HG03558 (cell line): ENCODE measurements at regions not wholly inside any gene's neighbourhood (a gene's known extent, or its start where the extent isn't known, plus 50 kb on each side); places are given as distances from the start of the nearest gene placed in this dataset.

ENCODE experiments used
- ATAC-seq: cut with Tn5 transposase; IDR thresholded peaks from one replicate; pipeline ENCODE4 v1.9.1; 2021; ENCODE audit warnings: moderate number of reproducible peaks; ENCODE audit not compliant: unreplicated experiment; ENCODE audit errors: extremely low read depth

DNA sequence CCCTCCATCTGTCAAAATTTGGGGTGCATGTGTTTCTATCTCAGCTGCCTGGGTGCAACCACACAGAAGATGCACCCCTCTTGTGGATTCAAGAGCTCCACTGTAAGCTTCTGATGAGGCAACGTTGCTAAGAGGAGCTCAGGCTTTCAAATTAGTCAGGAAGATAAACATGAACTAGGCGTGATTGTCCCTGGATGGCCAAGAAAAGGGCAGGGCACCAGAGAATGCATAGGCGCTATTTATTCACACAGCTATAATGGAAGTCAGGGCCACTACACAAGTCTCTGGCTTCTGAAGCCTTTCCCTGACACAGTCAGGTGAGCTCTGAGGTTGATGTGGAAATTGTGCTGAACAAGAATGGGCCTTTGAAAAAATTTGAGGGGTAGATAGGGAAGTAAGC is 1466.0 kb upstream of the CELF4 start:
- no peak for ATAC-seq

DNA sequence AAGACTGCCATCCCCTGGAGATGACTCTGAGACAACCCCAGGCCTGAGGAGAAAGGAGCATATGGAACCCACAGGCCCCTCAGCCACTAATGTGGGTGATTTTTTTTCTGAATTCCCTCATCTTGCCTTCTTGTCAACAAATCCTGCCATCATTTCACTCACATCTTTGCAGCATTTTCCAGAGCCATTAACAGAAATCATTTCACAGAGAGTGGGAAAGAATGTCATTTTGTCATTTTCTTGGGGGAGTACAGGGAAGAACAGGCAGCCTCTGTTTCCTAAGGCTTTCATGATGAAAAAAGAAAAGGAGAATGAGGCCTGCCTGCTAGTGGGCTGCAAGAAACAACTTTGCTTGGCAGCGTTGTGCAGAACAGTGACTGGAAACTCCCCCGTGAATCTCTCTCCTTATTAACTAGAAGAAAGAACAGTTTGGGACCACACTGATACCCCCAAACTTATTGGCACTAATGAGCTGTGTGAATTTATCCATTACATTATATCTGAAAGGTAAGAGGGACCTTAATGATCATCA is 1464.6 kb upstream of the CELF4 start:
- ATAC-seq: no peak

DNA sequence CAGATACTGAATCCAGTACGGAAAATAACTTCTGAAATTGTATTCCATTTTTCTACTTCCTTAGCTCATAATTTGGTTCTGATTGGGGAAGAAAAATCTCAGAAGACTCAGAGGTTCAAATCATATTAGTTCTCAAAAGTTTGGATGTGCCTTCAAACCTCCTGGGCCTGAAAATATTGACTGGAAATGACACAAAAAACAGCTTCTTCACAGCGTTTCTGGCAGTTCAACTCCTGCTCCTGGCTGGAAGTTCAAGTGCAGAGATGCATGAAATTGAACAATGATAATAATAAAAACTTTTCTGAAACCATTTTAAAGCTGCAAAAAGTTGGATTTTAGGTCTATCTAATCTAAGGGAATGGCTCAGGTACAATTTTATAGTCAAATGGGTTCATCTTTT is 1459.9 kb upstream of the CELF4 start:
- no peak for ATAC-seq

DNA sequence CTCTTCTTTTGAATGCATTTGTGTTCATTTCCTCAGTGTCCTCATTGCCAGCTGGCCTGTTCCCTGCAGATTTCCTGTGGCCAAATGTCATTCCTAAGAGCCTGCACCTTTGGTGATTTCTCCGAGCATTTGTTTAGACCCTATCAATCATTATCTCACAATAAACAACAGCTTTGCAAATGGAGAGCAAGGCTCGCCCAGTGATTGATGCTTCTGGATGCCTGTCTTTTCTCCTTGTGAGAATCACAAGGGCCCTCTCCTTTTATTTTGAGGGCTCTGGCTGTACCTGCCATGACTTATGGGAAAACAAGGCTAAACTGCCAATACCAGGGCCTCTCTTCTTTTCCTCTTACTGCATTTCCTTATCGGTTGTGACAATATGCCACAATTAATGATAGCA is 1454.4 kb upstream of the CELF4 start:
- ATAC-seq: no peak

DNA sequence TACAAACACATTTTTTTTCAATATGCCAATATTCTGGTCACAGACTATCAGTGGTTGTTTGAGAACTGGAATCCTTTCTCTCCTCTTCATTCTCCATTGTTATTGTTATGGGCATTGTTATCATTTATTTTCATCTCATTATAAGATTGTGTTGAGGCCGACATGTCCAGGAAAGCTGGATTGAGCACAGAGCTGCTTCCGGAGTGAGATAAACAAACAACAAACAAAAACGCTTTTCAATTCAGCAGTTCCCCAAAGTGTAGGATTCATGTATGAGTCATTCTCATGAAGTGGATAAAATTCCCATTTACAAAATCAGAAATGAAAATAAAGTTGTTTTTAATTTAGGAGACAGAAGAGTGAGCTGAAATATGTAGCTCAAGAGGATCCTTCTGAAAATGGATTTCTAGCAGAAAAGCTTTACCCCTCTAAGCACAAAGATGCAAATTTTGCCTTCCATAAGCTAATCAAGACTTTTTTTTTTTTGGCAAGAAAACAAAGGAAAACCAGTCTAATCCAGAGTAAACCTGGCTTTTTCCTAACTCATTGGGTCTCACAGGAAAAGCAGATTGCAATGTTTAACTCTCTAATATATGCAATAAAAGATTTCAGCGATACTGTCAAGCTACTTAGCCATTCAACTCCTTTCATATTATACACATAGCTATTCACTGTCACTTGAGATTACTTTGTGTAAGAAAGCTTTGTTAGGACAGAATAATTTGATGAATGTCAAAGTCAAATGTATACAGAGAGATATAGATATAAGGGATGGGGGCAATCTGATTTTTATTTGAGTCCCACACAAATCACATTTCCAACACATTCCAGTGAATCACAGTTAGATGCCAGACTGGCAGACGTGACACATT is 1441.7 kb upstream of the CELF4 start:
- ATAC-seq: no peak

DNA sequence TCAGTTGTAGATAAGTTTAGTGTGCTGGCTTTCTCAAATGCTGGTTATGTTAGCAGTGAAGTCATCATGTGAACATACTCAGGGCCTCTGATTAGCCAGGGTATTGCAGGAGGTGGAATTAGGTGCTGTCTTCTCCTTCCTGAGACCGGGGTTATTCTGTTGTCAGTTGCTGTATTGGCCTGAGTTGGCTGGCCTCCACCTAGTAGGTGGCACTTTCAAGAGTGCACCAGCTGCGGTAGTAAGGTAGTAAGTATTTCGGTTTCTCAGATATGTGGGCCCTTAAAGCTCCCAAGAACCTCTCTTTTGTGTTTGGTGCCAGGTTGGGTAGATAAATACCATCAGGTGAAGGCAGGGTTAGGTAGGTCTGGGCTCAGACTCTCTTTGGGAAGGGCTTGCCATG is 1430.5 kb upstream of the CELF4 start:
- ATAC-seq: no peak

DNA sequence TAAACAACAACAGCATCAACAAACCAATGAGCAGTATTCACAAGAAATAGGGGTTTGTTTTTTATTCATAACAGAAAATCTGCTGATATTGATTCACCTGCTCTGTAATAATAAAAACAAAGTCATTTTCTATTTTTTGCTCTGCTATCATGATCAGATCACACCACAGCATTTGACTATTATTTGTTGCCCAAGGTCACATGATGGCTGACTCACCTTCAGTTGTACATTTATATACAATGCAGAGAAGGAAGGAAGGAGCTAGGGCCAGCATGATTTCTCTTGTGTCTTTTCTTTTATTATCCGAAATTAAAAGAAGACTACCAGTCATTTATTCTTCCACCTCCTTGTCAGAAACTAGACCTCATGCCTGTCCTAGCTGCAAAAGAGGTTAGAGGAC is 1427.7 kb upstream of the CELF4 start:
- ATAC-seq: no peak

DNA sequence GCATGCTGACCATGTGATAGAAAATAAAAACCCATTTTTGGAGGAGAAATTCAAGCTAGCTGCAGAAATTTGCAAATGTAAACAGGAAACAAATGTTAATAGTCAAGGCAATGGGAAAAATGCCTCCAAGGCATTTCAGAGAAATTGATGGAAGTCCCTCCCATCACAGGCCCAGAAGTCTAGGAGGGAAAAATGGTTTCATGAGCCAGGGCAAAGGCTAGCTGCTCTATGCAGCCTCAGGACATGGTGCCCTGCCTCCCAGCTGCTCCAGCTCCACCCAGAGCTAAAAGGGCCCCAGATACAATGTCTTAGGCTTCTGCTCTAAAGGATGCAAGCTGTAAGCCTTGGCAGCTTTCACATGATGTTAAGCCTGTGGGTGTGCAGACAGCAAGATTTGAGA is 1419.4 kb upstream of the CELF4 start:
- no peak for ATAC-seq

DNA sequence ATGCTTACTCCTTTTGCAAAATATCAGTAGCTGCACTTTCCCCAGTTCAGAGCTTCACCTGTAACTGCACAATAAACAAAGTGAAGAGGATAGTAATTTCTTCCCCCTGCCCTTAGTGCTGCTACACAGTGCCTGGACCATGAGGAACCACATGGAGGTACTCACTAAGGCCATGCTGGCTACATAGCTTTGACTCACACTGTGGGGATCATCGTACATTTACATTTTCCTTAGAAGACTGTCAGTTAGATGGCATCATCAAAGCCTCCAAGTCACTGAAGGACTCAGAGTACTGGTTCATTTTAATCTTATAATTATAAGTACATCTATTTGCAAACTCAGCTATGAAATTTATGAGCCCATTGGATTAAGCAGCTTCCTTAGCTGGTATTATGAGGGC is 1416.5 kb upstream of the CELF4 start:
- no peak for ATAC-seq

DNA sequence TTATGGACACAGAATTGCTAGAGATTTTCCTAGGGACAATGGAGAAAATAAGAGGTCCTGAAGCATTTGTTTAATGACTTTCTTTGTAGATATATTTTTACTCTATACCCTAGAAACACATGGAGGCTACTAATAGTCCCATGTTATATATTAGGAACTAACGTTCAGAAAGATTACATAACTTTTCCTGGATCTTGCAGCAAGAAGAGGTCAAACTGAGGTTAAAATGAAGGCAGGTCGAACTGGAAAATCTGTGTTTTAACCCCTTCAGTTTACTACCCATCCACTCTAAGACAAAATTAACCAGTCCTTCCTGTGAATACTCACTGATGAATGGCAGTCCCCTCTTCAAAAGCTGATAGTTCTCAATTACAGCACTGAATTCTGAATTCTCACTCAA is 1415.8 kb upstream of the CELF4 start:
- no peak for ATAC-seq

DNA sequence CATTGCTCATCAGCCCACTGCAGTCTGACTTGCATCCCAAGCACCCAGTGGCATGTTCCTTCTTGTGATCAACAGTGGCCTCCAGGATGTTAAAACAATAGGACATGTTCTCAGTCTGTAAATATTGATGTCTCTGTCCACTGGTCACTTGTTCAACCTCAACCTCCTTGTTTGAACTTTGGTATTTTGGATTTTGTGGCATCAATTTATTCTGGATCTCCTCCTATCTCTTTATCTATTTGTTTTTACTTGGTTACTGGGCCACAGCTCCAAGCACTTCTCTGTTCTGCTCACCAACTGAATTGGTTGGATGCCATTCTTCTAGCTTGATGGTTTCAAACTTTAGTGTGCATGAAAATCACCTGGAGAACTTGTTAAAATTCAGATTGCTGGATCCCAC is 1414.8 kb upstream of the CELF4 start:
- ATAC-seq: no peak

DNA sequence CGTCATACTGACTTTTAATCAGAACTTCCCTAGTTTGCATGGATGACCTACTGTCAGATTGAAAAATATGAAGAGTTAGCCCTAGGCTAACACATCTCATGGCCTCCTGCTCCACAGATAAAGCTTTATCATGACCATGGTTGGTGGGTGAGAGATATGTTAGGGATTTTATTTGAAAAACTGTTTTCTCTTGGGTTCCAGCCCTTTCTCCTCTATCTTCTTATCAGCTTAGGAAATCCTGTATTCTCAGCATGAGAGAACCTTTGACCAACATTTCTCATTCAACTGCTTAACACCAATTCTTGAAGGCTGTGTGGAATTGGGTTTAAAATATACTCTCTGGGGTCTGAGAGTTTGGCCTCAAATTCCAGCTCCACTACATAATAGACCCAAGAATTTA is 1407.0 kb upstream of the CELF4 start:
- ATAC-seq: no peak

DNA sequence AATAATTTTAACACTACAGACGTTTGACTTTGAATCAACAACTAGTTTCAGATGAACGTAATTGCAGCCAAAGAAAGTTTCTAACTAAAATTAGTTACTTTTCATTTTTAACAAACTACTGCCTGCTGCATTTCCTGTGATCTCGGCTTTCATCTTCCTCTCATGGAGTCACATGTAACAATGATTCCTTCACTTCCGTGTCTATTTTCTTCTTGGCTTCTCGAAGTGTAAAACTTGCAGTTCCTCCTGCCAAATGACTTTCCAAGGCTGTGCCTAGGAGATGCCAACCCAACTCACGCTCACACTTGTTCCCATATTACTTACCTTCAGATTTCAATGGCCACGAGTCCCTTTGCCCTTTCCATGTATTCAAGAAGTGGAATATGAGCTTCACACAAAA is 1406.3 kb upstream of the CELF4 start:
- ATAC-seq: no peak

DNA sequence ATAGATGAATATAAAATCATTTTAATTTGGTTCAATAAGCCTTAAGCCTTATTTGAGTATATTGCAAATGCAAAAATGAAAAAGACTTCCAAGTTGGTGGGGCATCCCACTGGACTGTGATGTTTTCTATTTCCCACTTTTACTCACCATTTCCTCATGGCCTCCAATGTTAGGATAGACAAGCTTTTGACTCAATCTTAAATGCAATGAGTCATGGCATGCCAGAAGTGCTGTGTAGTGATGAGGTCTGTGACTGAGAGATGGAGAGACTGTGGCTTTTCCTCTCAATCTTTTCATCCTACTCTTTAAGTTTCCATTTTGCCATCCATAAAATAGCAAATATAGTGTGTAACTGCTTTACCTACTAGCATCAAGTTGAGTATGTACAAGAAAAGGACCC is 1401.2 kb upstream of the CELF4 start:
- no peak for ATAC-seq

DNA sequence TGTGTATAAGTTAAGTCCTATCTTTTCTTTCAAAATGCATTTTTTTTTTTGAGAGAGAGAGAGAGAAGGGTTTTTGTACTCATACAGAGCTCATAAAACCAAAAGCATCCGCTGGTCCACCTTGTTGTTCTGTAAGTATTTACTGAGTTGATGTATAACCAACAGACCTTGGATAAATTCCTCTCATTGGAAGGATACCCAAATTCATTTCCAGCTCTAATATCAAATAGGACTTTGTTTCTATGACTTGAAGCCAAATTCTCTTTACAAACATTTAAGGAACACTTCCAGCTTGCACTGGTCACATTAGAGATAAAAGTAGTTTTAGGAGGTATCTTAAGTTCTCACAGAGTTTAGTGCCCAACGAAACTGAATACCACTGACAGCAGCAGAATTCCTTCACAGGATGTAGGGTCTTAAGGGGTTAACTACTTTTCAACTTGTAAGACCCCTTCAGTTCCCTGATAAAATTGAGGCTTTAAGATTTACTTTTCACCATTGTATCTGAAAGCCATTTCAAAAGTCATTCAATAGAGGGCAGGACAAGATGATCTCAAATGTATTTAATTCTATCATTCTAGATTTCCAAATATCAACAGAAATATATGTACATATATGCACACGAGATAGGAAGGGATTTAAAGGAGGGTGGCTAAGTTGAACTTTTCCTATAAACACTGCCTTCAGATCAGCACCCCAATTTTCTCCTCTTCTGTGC is 1398.5 kb upstream of the CELF4 start:
- no peak for ATAC-seq

DNA sequence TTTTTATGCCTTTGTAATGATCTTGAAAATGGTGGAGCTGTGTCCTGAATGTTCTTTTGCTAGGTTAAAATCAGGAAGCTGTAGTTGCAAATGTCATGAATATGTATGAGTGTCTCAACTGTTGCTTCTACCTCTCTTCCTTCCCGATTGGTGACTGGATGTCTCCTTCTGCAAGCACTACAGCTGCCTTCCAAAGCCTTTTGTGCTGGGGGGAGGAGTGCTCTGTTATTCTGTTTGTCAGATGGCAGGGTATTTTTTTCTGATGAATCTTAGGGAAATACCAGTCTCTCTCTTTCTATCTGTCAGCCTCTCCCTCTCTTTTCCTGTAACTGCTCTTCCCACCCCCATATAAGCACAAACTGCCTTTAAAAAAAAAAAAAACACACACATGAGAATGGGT is 1396.3 kb upstream of the CELF4 start:
- no peak for ATAC-seq

DNA sequence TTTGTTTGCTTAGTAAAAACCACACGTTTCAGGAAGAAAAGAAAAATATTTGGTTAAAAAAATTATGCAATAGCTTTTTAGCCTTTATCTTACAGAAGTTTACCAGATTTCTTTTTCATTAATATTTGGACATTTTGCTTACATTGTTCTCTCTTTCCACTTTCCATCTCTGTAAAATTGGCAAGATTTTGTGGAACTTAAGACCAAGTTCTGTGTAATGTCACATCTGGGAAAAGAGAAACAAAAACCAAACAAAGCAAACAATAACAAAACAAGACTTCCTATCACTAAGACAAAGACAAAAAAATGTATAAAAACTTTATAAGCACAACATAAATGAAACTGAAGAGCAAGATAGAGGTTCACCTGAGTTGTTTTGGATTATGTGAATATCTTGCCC is 1392.1 kb upstream of the CELF4 start:
- no peak for ATAC-seq

DNA sequence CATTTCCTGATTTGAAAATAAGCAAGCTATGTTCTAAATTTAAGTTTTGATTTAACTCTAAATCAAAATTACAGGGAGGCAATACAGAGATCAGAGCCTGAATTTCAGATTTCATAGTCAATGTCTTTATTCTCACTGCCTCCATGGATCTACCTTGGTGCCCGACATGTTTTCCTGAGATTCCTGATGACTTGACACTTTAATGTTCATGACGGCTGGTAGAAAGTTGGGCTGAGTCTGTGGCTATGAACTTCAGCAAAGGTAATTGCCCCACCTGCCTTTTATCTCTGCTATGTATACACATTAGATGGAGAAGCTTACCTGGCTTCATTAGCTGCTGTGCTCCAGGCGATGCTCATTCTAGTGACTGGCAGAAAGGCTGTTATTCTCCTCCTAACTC is 1390.5 kb upstream of the CELF4 start:
- no peak for ATAC-seq

DNA sequence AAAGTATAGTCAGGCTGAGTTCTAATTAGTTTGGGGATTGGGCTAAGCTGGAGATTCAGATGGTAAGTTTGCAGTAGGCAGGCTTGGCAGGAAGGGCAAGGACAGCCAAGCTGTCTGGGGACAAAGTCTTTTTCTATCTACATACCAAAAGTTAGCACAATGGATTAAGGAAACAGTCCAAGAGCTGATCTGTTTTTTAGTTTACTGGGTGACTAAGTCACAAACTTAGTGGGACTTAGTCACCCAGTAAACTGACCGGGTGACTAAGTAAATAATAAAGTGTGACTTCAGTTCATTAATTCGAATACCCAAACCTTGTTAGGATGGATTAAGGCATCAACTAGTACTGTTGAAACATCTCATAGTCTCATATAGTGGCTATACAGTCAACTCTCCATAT is 1386.0 kb upstream of the CELF4 start:
- no peak for ATAC-seq

DNA sequence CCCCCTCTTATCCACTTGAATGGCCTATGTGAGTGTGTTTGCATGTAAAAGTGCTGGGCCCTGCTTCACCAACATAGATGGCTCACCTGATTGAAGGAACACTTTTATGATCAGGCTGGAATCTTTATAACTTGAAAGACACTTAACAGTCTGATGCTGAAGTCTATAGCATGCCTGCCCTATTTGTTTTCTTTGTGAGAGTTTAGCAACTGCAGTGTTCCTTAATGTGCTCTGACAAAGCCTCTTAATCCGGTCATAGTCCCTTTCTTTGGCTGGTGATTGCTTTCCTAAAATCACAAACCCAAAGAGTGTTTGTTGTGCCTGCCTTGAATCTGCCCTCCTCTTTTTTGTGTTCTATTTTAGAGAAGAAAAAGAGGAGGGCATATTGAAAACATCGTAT is 1382.8 kb upstream of the CELF4 start:
- no peak for ATAC-seq

DNA sequence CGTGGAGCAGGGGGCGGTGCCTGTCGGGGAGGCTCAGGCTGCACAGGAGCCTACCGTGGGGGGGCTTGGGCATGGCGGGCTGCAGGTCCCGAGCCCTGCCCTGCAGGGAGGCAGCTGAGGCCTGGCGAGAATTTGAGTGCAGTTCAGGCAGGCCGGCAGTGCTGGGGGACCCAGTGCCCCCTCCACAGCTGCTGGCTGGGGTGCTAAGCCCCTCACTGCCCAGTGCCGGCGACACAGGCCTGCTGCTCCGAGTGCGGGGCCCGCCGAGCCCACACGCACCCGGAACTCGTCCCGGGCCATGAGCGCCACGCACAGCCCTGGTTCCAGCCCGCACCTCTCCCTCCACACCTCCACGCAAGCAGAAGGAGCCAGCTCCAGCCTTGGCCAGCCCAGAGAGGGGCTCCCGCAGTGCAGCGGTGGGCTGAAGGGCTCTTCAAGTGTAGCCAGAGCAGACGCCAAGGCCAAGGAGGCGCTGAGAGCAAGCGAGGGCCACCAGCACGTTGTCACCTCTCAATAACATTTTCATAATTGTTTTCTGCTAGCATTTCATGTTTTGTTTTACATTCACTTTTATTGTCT is 1378.9 kb upstream of the CELF4 start:
- no peak for ATAC-seq
